ENCODE measurements at regions not wholly inside any gene's neighbourhood (a gene's known extent, or its start where the extent isn't known, plus 50 kb on each side); places are given as distances from the start of the nearest gene placed in this dataset.

- no peak overlapping the region for H3K27ac ChIP-seq
- H3K4me3 ChIP-seq (ENCODE audit: low read depth, low read length) = no peak overlapping the region
- no peaks in the 10 kb centered on the region for H3K36me3 ChIP-seq (ENCODE audit: control insufficient read depth, insufficient read depth, low read length)
- no peaks in the 10 kb centered on the region for H3K79me2 ChIP-seq
- no peak for TF ChIP-seq CTCF (IDR thresholded peaks at IDR 0.05)
- no peak overlapping the region for H2AFZ ChIP-seq
- H3K9me3 ChIP-seq (ENCODE audit: control insufficient read depth, low read length) = no peaks in the 10 kb centered on the region
- no peak overlapping the region for H3K9ac ChIP-seq
- no peak overlapping the region for H3K4me2 ChIP-seq (ENCODE audit: low read length)
- H3K4me1 ChIP-seq = no peaks in the 10 kb centered on the region
- no peaks in the 10 kb centered on the region for H3K27me3 ChIP-seq (ENCODE audit: control insufficient read depth, insufficient read depth, low read length)
These were observed 758.1 kb upstream of the ACVR2A start for GRCh38 chr2:147086715-147087114.

- Histone ChIP-seq H3K27me3 (ENCODE audit: control insufficient read depth, insufficient read depth, low read length) (no peaks in the 10 kb centered on the region), H3K9ac (no peak overlapping the region), H3K4me1 (no peaks in the 10 kb centered on the region), H3K27ac (no peak overlapping the region), H3K4me3 (ENCODE audit: low read depth, low read length) (no peak overlapping the region), H3K9me3 (ENCODE audit: control insufficient read depth, low read length) (no peaks in the 10 kb centered on the region), H3K4me2 (ENCODE audit: low read length) (no peak overlapping the region), H2AFZ (no peak overlapping the region), H3K79me2 (no peaks in the 10 kb centered on the region), H3K36me3 (ENCODE audit: control insufficient read depth, insufficient read depth, low read length) (no peaks in the 10 kb centered on the region)
- no peak for TF ChIP-seq CTCF (IDR thresholded peaks at IDR 0.05)
These were observed 761.2 kb upstream of the ACVR2A start for GRCh38 chr2:147083664-147084063.

GRCh38 chr2:147082850-147083522, 761.8 kb upstream of the ACVR2A start:
- Histone ChIP-seq H2AFZ (no peak overlapping the region), H3K27ac (no peak overlapping the region), H3K27me3 (ENCODE audit: control insufficient read depth, insufficient read depth, low read length) (no peaks in the 10 kb centered on the region), H3K9ac (no peak overlapping the region), H3K4me3 (ENCODE audit: low read depth, low read length) (no peak overlapping the region), H3K9me3 (ENCODE audit: control insufficient read depth, low read length) (no peaks in the 10 kb centered on the region), H3K36me3 (ENCODE audit: control insufficient read depth, insufficient read depth, low read length) (no peaks in the 10 kb centered on the region), H3K4me1 (no peaks in the 10 kb centered on the region), H3K79me2 (no peaks in the 10 kb centered on the region), H3K4me2 (ENCODE audit: low read length) (no peak overlapping the region)
- TF ChIP-seq CTCF (IDR thresholded peaks at IDR 0.05) = peak; percentile 51

- H3K4me2 ChIP-seq (ENCODE audit: low read length) = no peak overlapping the region
- no peaks in the 10 kb centered on the region for H3K4me1 ChIP-seq
- H3K9me3 ChIP-seq (ENCODE audit: control insufficient read depth, low read length) = no peaks in the 10 kb centered on the region
- no peak overlapping the region for H3K4me3 ChIP-seq (ENCODE audit: low read depth, low read length)
- no peak for TF ChIP-seq CTCF (IDR thresholded peaks at IDR 0.05)
- H3K27me3 ChIP-seq (ENCODE audit: control insufficient read depth, insufficient read depth, low read length) = no peaks in the 10 kb centered on the region
- no peaks in the 10 kb centered on the region for H3K36me3 ChIP-seq (ENCODE audit: control insufficient read depth, insufficient read depth, low read length)
- no peak overlapping the region for H2AFZ ChIP-seq
- H3K27ac ChIP-seq = no peak overlapping the region
- H3K79me2 ChIP-seq = no peaks in the 10 kb centered on the region
- no peak overlapping the region for H3K9ac ChIP-seq
These were observed 763.0 kb upstream of the ACVR2A start for GRCh38 chr2:147081831-147082230.

GRCh38 chr2:147076634-147077033, 768.2 kb upstream of the ACVR2A start:
- H3K4me1 ChIP-seq = no peaks in the 10 kb centered on the region
- H3K4me3 ChIP-seq (ENCODE audit: low read depth, low read length) = no peak overlapping the region
- TF ChIP-seq CTCF (IDR thresholded peaks at IDR 0.05) = no peak
- H3K4me2 ChIP-seq (ENCODE audit: low read length) = no peak overlapping the region
- no peak overlapping the region for H2AFZ ChIP-seq
- H3K9me3 ChIP-seq (ENCODE audit: control insufficient read depth, low read length) = no peaks in the 10 kb centered on the region
- H3K27me3 ChIP-seq (ENCODE audit: control insufficient read depth, insufficient read depth, low read length) = no peaks in the 10 kb centered on the region
- no peak overlapping the region for H3K9ac ChIP-seq
- no peak overlapping the region for H3K27ac ChIP-seq
- no peaks in the 10 kb centered on the region for H3K79me2 ChIP-seq
- no peaks in the 10 kb centered on the region for H3K36me3 ChIP-seq (ENCODE audit: control insufficient read depth, insufficient read depth, low read length)

All from parathyroid adenoma (tissue), 2 donors.